K562 (cell line): ENCODE measurements at regions not wholly inside any gene's neighbourhood (a gene's known extent, or its start where the extent isn't known, plus 50 kb on each side); places are given as distances from the start of the nearest gene placed in this dataset.

Source experiments
- ATAC-seq: fragments of 200-7000 bp; cut with Tn5 transposase; 3 replicates; pipeline ENCODE4 v1.9.1; 2020; ENCODE audit warnings: moderate library complexity
- BruUV-seq: library from RNA; stranded (reverse); fragments of 400-500 nt; replicated peaks from 2 replicates; lab custom pipeline; 2021; lab: Mats Ljungman, UMichigan
- CTCF ChIA-PET: fragments of 300-600 bp; formaldehyde crosslinking; extraction: SDS; loops from one replicate; lab custom pipeline; 2021; ENCODE audit warnings: low intra/inter-chr PET ratio; lab: Yijun Ruan, JAX
- POLR2A ChIA-PET: fragments of 300-600, 350-650 bp; sonication (Branson Sonifier 250); formaldehyde crosslinking; extraction: SDS; loops from one replicate; lab custom pipeline; 2021; ENCODE audit warnings: antibody characterized with exemption, inconsistent platforms; lab: Yijun Ruan, JAX
- DNase-seq, 4 experiments: peaks; one replicate each; pipeline versions ENCODE4 v3.0.0 to v3.0.0-alpha.2; 2011 to 2018; ENCODE audit warnings: low spot score in 3 of 4, mixed read lengths in 3 of 4; ENCODE audit errors: extremely low read depth in 1 of 4
- FAIRE-seq: peaks from 2 replicates; lab custom pipeline; 2011; peaks lifted over from hg19 to GRCh38; lab: Jason Lieb, UNC
- H2AFZ ChIP-seq: 2 replicates; pipeline ENCODE4 v1.6.0; 2011; ENCODE audit warnings: low read depth, low read length, control low read depth, inconsistent platforms
- H3K27ac ChIP-seq: fragments of 200-600 bp; 3 replicates; pipeline ENCODE4 v1.8.0; 2011; ENCODE audit warnings: low read depth, mild to moderate bottlenecking, control low read depth, inconsistent platforms, low read length, moderate library complexity, mixed read lengths; ENCODE audit errors: extremely low read depth
- H3K27me3 ChIP-seq, 2 experiments: fragments of 300-600 bp in 1 of 2; 2 replicates in 1 of 2; 3 replicates in 1 of 2; pipeline versions ENCODE4 v1.6.0 to v1.8.0; 2011; ENCODE audit warnings: inconsistent platforms in 2 of 2, low read length in 2 of 2, mild to moderate bottlenecking in 1 of 2, mixed read lengths in 1 of 2, moderate library complexity in 1 of 2; ENCODE audit not compliant: control insufficient read depth in 2 of 2, insufficient read depth in 2 of 2
- H3K36me3 ChIP-seq: fragments of 300-600 bp; 3 replicates; pipeline ENCODE4 v1.8.0; 2011; ENCODE audit warnings: mild to moderate bottlenecking, low read length, inconsistent platforms; ENCODE audit not compliant: control insufficient read depth, insufficient read depth
- H3K4me1 ChIP-seq, 2 experiments: fragments of 200-600 bp in 1 of 2; replicated peaks in 1 of 2; 2 replicates in 1 of 2; 3 replicates in 1 of 2; pipeline versions ENCODE4 v1.5.1 to v1.8.0; 2011; ENCODE audit warnings: inconsistent platforms in 2 of 2, low read length in 2 of 2, mild to moderate bottlenecking in 1 of 2, mixed read lengths in 1 of 2, moderate library complexity in 1 of 2; ENCODE audit not compliant: control insufficient read depth in 2 of 2, insufficient read depth in 2 of 2
- H3K4me2 ChIP-seq: 2 replicates; pipeline ENCODE4 v1.6.1; 2011; ENCODE audit warnings: low read length, control low read depth, inconsistent platforms, mixed read lengths; ENCODE audit not compliant: insufficient read depth
- H3K4me3 ChIP-seq: fragments of 200-600 bp; sonication (generic), shearing (Covaris generic); 2 replicates; pipeline ENCODE4 v1.5.1; 2016; ENCODE audit warnings: control low read depth, inconsistent platforms
- H3K79me2 ChIP-seq: fragments of 200-600 bp; 3 replicates; pipeline ENCODE4 v1.8.0; 2011; ENCODE audit warnings: low read length, inconsistent platforms; ENCODE audit not compliant: control insufficient read depth, insufficient read depth
- H3K9ac ChIP-seq, 2 experiments: 2 replicates each; pipeline versions ENCODE4 v1.6.0 to v1.6.1; 2011; ENCODE audit warnings: low read depth in 2 of 2, low read length in 2 of 2, control low read depth in 1 of 2, inconsistent platforms in 1 of 2, mild to moderate bottlenecking in 1 of 2, mixed read lengths in 1 of 2; ENCODE audit not compliant: insufficient read depth in 1 of 2
- H3K9me1 ChIP-seq: one replicate; pipeline ENCODE4 v1.6.0; 2011; ENCODE audit warnings: inconsistent platforms, mild to moderate bottlenecking, low read length, moderate library complexity; ENCODE audit not compliant: control insufficient read depth, insufficient read depth
- H3K9me3 ChIP-seq: replicated peaks from 2 replicates; pipeline ENCODE4 v1.5.1; 2011; ENCODE audit warnings: low read depth, low read length, inconsistent platforms; ENCODE audit not compliant: control insufficient read depth, insufficient read depth
- H4K20me1 ChIP-seq: replicated peaks from 2 replicates; pipeline ENCODE4 v1.6.1; 2011; ENCODE audit warnings: low read length, inconsistent platforms, mixed read lengths; ENCODE audit not compliant: control insufficient read depth, insufficient read depth
- ATF1 ChIP-seq, 2 experiments: fragments of 450-650 bp in 1 of 2; IDR thresholded peaks; 2 replicates each; pipeline ENCODE4 v1.6.1; 2016; ENCODE audit warnings: missing compliant biosample characterization in 1 of 2, missing genetic modification characterization in 1 of 2
- C11orf30 ChIP-seq: fragments of 450-650 bp; IDR thresholded peaks from 2 replicates; pipeline ENCODE4 v1.6.1; 2016; ENCODE audit warnings: low read depth, mild to moderate bottlenecking
- ELF2 ChIP-seq: fragments of 250-450 bp; sonication (Bioruptor Pico); IDR thresholded peaks from 2 replicates; pipeline ENCODE4 v1.5.0; 2021; ENCODE audit warnings: mild to moderate bottlenecking
- HMBOX1 ChIP-seq: sonication (generic); IDR thresholded peaks from 2 replicates; pipeline ENCODE4 v1.6.1; 2016
- HNRNPUL1 ChIP-seq: fragments of 200-400 bp; formaldehyde crosslinking; IDR thresholded peaks from 2 replicates; pipeline ENCODE4 v1.6.1; 2017; ENCODE audit warnings: low read length
- L3MBTL2 ChIP-seq: fragments of 450-650 bp; IDR thresholded peaks from 2 replicates; pipeline ENCODE4 v1.6.1; 2016; ENCODE audit warnings: mild to moderate bottlenecking, moderate library complexity
- MAFF ChIP-seq: IDR thresholded peaks from 2 replicates; pipeline ENCODE4 v1.6.1; 2012; ENCODE audit warnings: low read length, improper control_type of control experiment
- MAFG ChIP-seq: fragments of 450-650 bp; conservative IDR thresholded peaks from 2 replicates; pipeline ENCODE4 v1.6.1; 2016; ENCODE audit warnings: missing genetic modification characterization, missing compliant biosample characterization
- MECOM ChIP-seq: fragments of 250-450 bp; sonication (Bioruptor Pico); IDR thresholded peaks from 2 replicates; pipeline ENCODE4 v1.8.0; 2022; ENCODE audit warnings: inconsistent platforms
- MLX ChIP-seq, 2 experiments: fragments of 450-650 bp in 1 of 2; sonication (generic) in 1 of 2; formaldehyde crosslinking; conservative IDR thresholded peaks; 2 replicates each; pipeline versions ENCODE4 v1.4.0 to v1.8.1; 2020 to 2022; ENCODE audit warnings: mild to moderate bottlenecking in 1 of 2, missing genetic modification reagents in 1 of 2
- NFE2 ChIP-seq: IDR thresholded peaks from 2 replicates; pipeline ENCODE4 v1.6.1; 2014; ENCODE audit warnings: antibody characterized with exemption, low read depth
- NFXL1 ChIP-seq: fragments of 450-650 bp; formaldehyde crosslinking; IDR thresholded peaks from 2 replicates; pipeline ENCODE4 v1.4.0; 2021; ENCODE audit warnings: mild to moderate bottlenecking
- TAF15 ChIP-seq: fragments of 200-400 bp; formaldehyde crosslinking; IDR thresholded peaks from 2 replicates; pipeline ENCODE4 v1.6.1; 2017; ENCODE audit warnings: mild to moderate bottlenecking, low read depth, low read length, moderate library complexity
- TEAD4 ChIP-seq, 2 experiments: sonication (generic) in 1 of 2; formaldehyde crosslinking in 1 of 2; IDR thresholded peaks; 2 replicates each; pipeline versions ENCODE4 v1.6.1 to v1.8.0; 2012 to 2022; ENCODE audit warnings: borderline replicate concordance in 1 of 2, inconsistent platforms in 1 of 2, low read length in 1 of 2, mild to moderate bottlenecking in 1 of 2, missing genetic modification reagents in 1 of 2
- ZNF282 ChIP-seq: sonication (generic); formaldehyde crosslinking; IDR thresholded peaks from 2 replicates; pipeline ENCODE4 v1.8.1; 2023; ENCODE audit warnings: missing genetic modification reagents
- ZNF316 ChIP-seq: fragments of 450-650 bp; IDR thresholded peaks from 2 replicates; pipeline ENCODE4 v1.6.1; 2016
- ZNF384 ChIP-seq: IDR thresholded peaks from 2 replicates; pipeline ENCODE4 v1.6.1; 2012; ENCODE audit warnings: low read depth, low read length, improper control_type of control experiment
- ZNF507 ChIP-seq: conservative IDR thresholded peaks from 2 replicates; pipeline ENCODE4 v1.6.1; 2017; ENCODE audit warnings: missing genetic modification characterization, missing compliant biosample characterization
- ZNF518B ChIP-seq: fragments of 250-450 bp; sonication (Bioruptor Pico); IDR thresholded peaks from 2 replicates; pipeline ENCODE4 v1.5.0; 2021; ENCODE audit warnings: mild to moderate bottlenecking, moderate library complexity
- ZNF707 ChIP-seq: fragments of 250-450 bp; sonication (Bioruptor Pico); conservative IDR thresholded peaks from 2 replicates; pipeline ENCODE4 v1.8.0; 2022; ENCODE audit warnings: inconsistent platforms, mild to moderate bottlenecking, moderate library complexity
- WGBS: fragments of 100-300 bp; shearing (Covaris generic); methylation state at CpG from one replicate; pipeline ENCODE4 v1.1.6; 2016; ENCODE audit warnings: low coverage, mixed read lengths; ENCODE audit not compliant: insufficient coverage; ENCODE audit errors: missing lambda C conversion rate; 5-methylcytosine and 5-hydroxymethylcytosine counted together
- in situ Hi-C: fragments of 300-500 bp; cut with MboI; formaldehyde crosslinking; loops from 4 replicates; pipeline ENCODE4 v1.15.0; 2018; ENCODE audit warnings: inconsistent platforms, mixed read lengths
- intact Hi-C: fragments of 100-400 bp; cut with micrococcal nuclease; formaldehyde crosslinking; loops from 2 replicates; pipeline ENCODE4 v1.14.2; 2022

- intact Hi-C loops: no loop called here
- Histone ChIP-seq H3K4me3 (no peak overlapping the region), H2AFZ (no peak overlapping the region), H3K9me3 (no peaks in the 10 kb centered on the region), H3K4me2 (no peak overlapping the region), H3K4me1 (no peaks in the 10 kb centered on the region), H4K20me1 (no peaks in the 10 kb centered on the region), H3K36me3 (no peaks in the 10 kb centered on the region), H3K9ac (no peak overlapping the region), H3K79me2 (no peaks in the 10 kb centered on the region), H3K27me3 (0 out of 5 replicates have a peak, but pooled peaks cover 0 to 4% of the 10 kb centered on the region in 2 experiments), H3K9me1 (no peaks in the 10 kb centered on the region), H3K27ac (no peak overlapping the region)
- in situ Hi-C loops: no loop called here
- ATAC-seq (no peak), DNase-seq (no peak), FAIRE-seq (no peak)
- under 1% methylated on average over 7 of the region's 7 CpGs for WGBS
- ChIA-PET CTCF (no interaction called here), POLR2A (interaction anchor here (0.8 kb wide), 1 partner anchor 11 kb away, joined by 3 read pairs; no protein-coding TSS in a partner anchor)
- no TSS peak for BruUV-seq
- TF ChIP-seq C11orf30: 0 out of 2 replicates have a peak, but pooled peaks have one; percentile 31
- no peak for TF ChIP-seq NFXL1 (CRISPR knock-in tag)
- peak; percentile 51 for TF ChIP-seq ZNF316
- no peak for TF ChIP-seq MECOM (CRISPR knock-in tag)
- TF ChIP-seq TEAD4 (IDR thresholded peaks at IDR 0.05; ENCODE audit: low read length): no peak
- no peak for TF ChIP-seq TEAD4 (CRISPR knock-in tag; IDR thresholded peaks at IDR 0.05; ENCODE audit: borderline replicate concordance)
- no peak for TF ChIP-seq HNRNPUL1
- no peak for TF ChIP-seq ELF2 (CRISPR knock-in tag)
- TF ChIP-seq ZNF282 (CRISPR knock-in tag): no peak
- no peak for TF ChIP-seq NFE2
- no peak for TF ChIP-seq TAF15
- no peak for TF ChIP-seq ATF1 (CRISPR knock-in tag; IDR thresholded peaks at IDR 0.05)
- no peak for TF ChIP-seq ATF1 (tag; IDR thresholded peaks at IDR 0.05)
- no peak for TF ChIP-seq ZNF384
- TF ChIP-seq HMBOX1: no peak
- TF ChIP-seq ZNF518B: no peak
- TF ChIP-seq ZNF507 (tag): no peak
- no peak for TF ChIP-seq L3MBTL2
- peak; percentile 35; the same call in 1 of the 2 replicates for TF ChIP-seq MAFG
- peak; percentile 26; the same call in 1 of the 2 replicates for TF ChIP-seq MAFF
- no peak for TF ChIP-seq MLX (CRISPR knock-in tag; conservative IDR thresholded peaks at IDR 0.05)
- TF ChIP-seq ZNF707 (CRISPR knock-in tag): no peak
Observed at GRCh38 chr15:88312941-88313579, 56.5 kb upstream of the NTRK3 start.
